HCT116 (cell line): ENCODE measurements at regions not wholly inside any gene's neighbourhood (a gene's known extent, or its start where the extent isn't known, plus 50 kb on each side); places are given as distances from the start of the nearest gene placed in this dataset.

Source experiments
- ATAC-seq: fragments of 200-7000 bp; cut with Tn5 transposase; 2 replicates; pipeline ENCODE4 v1.9.1; 2020; ENCODE audit warnings: mild to moderate bottlenecking, moderate library complexity
- BruUV-seq: library from RNA; stranded (reverse); fragments of 400-500 nt; replicated peaks from 2 replicates; lab custom pipeline; 2021; lab: Mats Ljungman, UMichigan
- CTCF ChIA-PET: fragments of 300-600 bp; sonication (Branson Sonifier 250); formaldehyde crosslinking; loops from one replicate; lab custom pipeline; 2021; ENCODE audit warnings: antibody characterized with exemption; lab: Charles Lee
- POLR2A ChIA-PET: fragments of 300-600, 350-600 bp; sonication (Branson Sonifier 250); formaldehyde crosslinking; loops from one replicate; lab custom pipeline; 2021; ENCODE audit warnings: antibody characterized with exemption; lab: Charles Lee
- RAD21 ChIA-PET, 2 experiments: fragments of 300-600 bp; sonication (Branson Sonifier 250); formaldehyde crosslinking; loops; one replicate each; lab custom pipeline; 2023; ENCODE audit warnings: low total read pairs in 2 of 2; ENCODE audit not compliant: uncharacterized antibody in 2 of 2, unreplicated experiment in 2 of 2, low non-redundant PET in 1 of 2; lab: Charles Lee
- DNase-seq: peaks from one replicate; pipeline ENCODE4 v3.0.0-alpha.2; 2010; ENCODE audit warnings: low read depth, low spot score
- H2AFZ ChIP-seq: fragments of 200-600 bp; shearing (Covaris generic), sonication (generic); 2 replicates; pipeline ENCODE4 v1.6.1; 2017; ENCODE audit warnings: low read depth, mixed run types, mixed read lengths, antibody characterized with exemption, low read length; ENCODE audit not compliant: poor library complexity, severe bottlenecking
- H3K27ac ChIP-seq: 2 replicates; pipeline ENCODE4 v1.5.1; 2012; ENCODE audit warnings: low read depth, low read length
- H3K27me3 ChIP-seq: fragments of 200-600 bp; sonication (generic); 2 replicates; pipeline ENCODE4 v1.6.1; 2016; ENCODE audit warnings: mixed run types, low read length, mixed read lengths; ENCODE audit not compliant: insufficient read depth
- H3K36me3 ChIP-seq, 2 experiments: fragments of 200-500 bp in 1 of 2; fragments of 200-600 bp in 1 of 2; sonication (Bioruptor generic) in 1 of 2; sonication (generic) in 1 of 2; 2 replicates each; pipeline versions ENCODE4 v1.5.1 to v1.6.1; 2014 to 2016; ENCODE audit warnings: low read length in 2 of 2, inconsistent platforms in 1 of 2, mixed read lengths in 1 of 2, mixed run types in 1 of 2; ENCODE audit not compliant: insufficient read depth in 2 of 2, control insufficient read depth in 1 of 2
- H3K4me1 ChIP-seq, 2 experiments: fragments of 200-600 bp in 1 of 2; sonication (generic) in 1 of 2; 2 replicates each; pipeline versions ENCODE4 v1.5.1 to v1.6.1; 2012 to 2017; ENCODE audit warnings: low read length in 2 of 2, inconsistent platforms in 1 of 2, mild to moderate bottlenecking in 1 of 2, mixed read lengths in 1 of 2, mixed run types in 1 of 2, moderate library complexity in 1 of 2; ENCODE audit not compliant: insufficient read depth in 2 of 2, control insufficient read depth in 1 of 2
- H3K4me2 ChIP-seq: fragments of 200-600 bp; sonication (generic); 2 replicates; pipeline ENCODE4 v1.6.1; 2017; ENCODE audit warnings: mixed run types, low read length, mixed read lengths
- H3K4me3 ChIP-seq, 2 experiments: fragments of 200-600 bp in 1 of 2; sonication (generic) in 1 of 2; replicated peaks in 1 of 2; 2 replicates each; pipeline ENCODE4 v1.5.1; 2011 to 2016; ENCODE audit warnings: low read length in 2 of 2, control low read depth in 1 of 2, low read depth in 1 of 2, mild to moderate bottlenecking in 1 of 2, mixed read lengths in 1 of 2, mixed run types in 1 of 2
- H3K79me2 ChIP-seq: fragments of 200-600 bp; sonication (generic); 2 replicates; pipeline ENCODE4 v1.6.1; 2017; ENCODE audit warnings: mild to moderate bottlenecking, mixed run types, low read length, moderate library complexity, mixed read lengths; ENCODE audit not compliant: insufficient read depth
- H3K9ac ChIP-seq: fragments of 200-600 bp; sonication (generic); 2 replicates; pipeline ENCODE4 v1.6.1; 2016; ENCODE audit warnings: low read length, mixed read lengths
- H3K9me2 ChIP-seq: fragments of 200-600 bp; sonication (generic), shearing (Covaris generic); 2 replicates; pipeline ENCODE4 v1.6.1; 2017; ENCODE audit warnings: mixed run types, mild to moderate bottlenecking, moderate library complexity; ENCODE audit not compliant: insufficient read depth
- H3K9me3 ChIP-seq, 2 experiments: fragments of 200-500 bp in 1 of 2; fragments of 200-600 bp in 1 of 2; sonication (Bioruptor generic) in 1 of 2; sonication (generic) in 1 of 2; 2 replicates each; pipeline ENCODE4 v1.6.1; 2014 to 2017; ENCODE audit warnings: low read length in 2 of 2, mixed read lengths in 2 of 2, inconsistent platforms in 1 of 2, low read depth in 1 of 2, mild to moderate bottlenecking in 1 of 2, mixed run types in 1 of 2, moderate library complexity in 1 of 2; ENCODE audit not compliant: control insufficient read depth in 1 of 2, insufficient read depth in 1 of 2
- H4K20me1 ChIP-seq: fragments of 200-600 bp; sonication (generic), shearing (Covaris generic); 2 replicates; pipeline ENCODE4 v1.6.1; 2017; ENCODE audit warnings: mixed run types, mild to moderate bottlenecking, moderate library complexity; ENCODE audit not compliant: insufficient read depth
- EGR1 ChIP-seq: IDR thresholded peaks from 2 replicates; pipeline ENCODE4 v1.6.1; 2012; ENCODE audit warnings: low read depth
- JUND ChIP-seq: IDR thresholded peaks from 2 replicates; pipeline ENCODE4 v1.6.1; 2012
- TCF7L2 ChIP-seq: IDR thresholded peaks from 2 replicates; pipeline ENCODE4 v1.7.0; 2011; ENCODE audit warnings: borderline replicate concordance, inconsistent platforms; ENCODE audit not compliant: insufficient read depth, insufficient read length; ENCODE audit errors: extremely low read depth
- ZFX ChIP-seq: fragments of 450-650 bp; IDR thresholded peaks from 2 replicates; pipeline ENCODE4 v1.6.1; 2017
- ZNF274 ChIP-seq: fragments of 200-500 bp; sonication (Bioruptor generic); IDR thresholded peaks from 2 replicates; pipeline ENCODE4 v1.6.1; 2014; ENCODE audit warnings: mild to moderate bottlenecking, low read depth, low read length, inconsistent platforms
- intact Hi-C: fragments of 100-400 bp; cut with micrococcal nuclease; formaldehyde crosslinking; loops from 2 replicates; pipeline ENCODE4 v1.10.0; 2022

- no peaks in the 10 kb centered on the region for H3K4me1 ChIP-seq
- no peak overlapping the region for H3K27ac ChIP-seq
- H4K20me1 ChIP-seq = no peaks in the 10 kb centered on the region
- RAD21 ChIA-PET = no interaction called here
- no peak overlapping the region for H3K4me3 ChIP-seq
- peaks cover 8 to 21% of the 10 kb centered on the region in 2 experiments; a peak in 2 of 4 replicates for H3K9me3 ChIP-seq
- no peak overlapping the region for H3K9ac ChIP-seq
- no peaks in the 10 kb centered on the region for H3K79me2 ChIP-seq
- H2AFZ ChIP-seq = no peak overlapping the region
- intact Hi-C loops = no loop called here
- H3K27me3 ChIP-seq = no peaks in the 10 kb centered on the region
- no peaks in the 10 kb centered on the region for H3K9me2 ChIP-seq
- no peak for DNase-seq
- H3K4me2 ChIP-seq = no peak overlapping the region
- BruUV-seq = no TSS peak
- TF ChIP-seq EGR1 = no peak
- no peak for TF ChIP-seq JUND
- no peak for TF ChIP-seq ZFX
- no peak for TF ChIP-seq TCF7L2
- CTCF ChIA-PET = no interaction called here
- H3K36me3 ChIP-seq = no peaks in the 10 kb centered on the region
- no peak for ATAC-seq
- POLR2A ChIA-PET = no interaction called here
Observed at GRCh38 chr4:66589183-66589582, 918.9 kb upstream of the EPHA5 start.

GRCh38 chr4:66585767-66586166, 915.5 kb upstream of the EPHA5 start:
- BruUV-seq = no TSS peak
- Histone ChIP-seq H3K27me3 (no peaks in the 10 kb centered on the region), H3K4me1 (no peaks in the 10 kb centered on the region), H2AFZ (no peak overlapping the region), H3K9me3 (peaks cover 11 to 19% of the 10 kb centered on the region in 2 experiments; a peak in 3 of 4 replicates), H3K4me2 (no peak overlapping the region), H3K9me2 (no peaks in the 10 kb centered on the region), H3K27ac (no peak overlapping the region), H3K79me2 (no peaks in the 10 kb centered on the region), H3K9ac (no peak overlapping the region), H3K36me3 (no peaks in the 10 kb centered on the region), H3K4me3 (no peak overlapping the region), H4K20me1 (no peaks in the 10 kb centered on the region)
- ChIA-PET CTCF (no interaction called here), POLR2A (no interaction called here), RAD21 (no interaction called here)
- ATAC-seq = no peak
- DNase-seq = no peak
- no peak for TF ChIP-seq JUND
- TF ChIP-seq ZNF274 = no peak
- intact Hi-C loops = no loop called here
